OCI-LY7 (cell line): ENCODE measurements at regions not wholly inside any gene's neighbourhood (a gene's known extent, or its start where the extent isn't known, plus 50 kb on each side); places are given as distances from the start of the nearest gene placed in this dataset.

ENCODE experiments used
- EZH2phosphoT487 ChIP-seq: fragments of 200-600 bp; sonication (generic); IDR thresholded peaks from 2 replicates; pipeline ENCODE4 v1.6.1; 2018; ENCODE audit warnings: low read depth, borderline replicate concordance, mild to moderate bottlenecking, mixed run types, antibody characterized with exemption, low read length, moderate library complexity, mixed read lengths
- TF ChIP-seq, protein P1 (sequence below): fragments of 200-600 bp; sonication (generic); conservative IDR thresholded peaks from 2 replicates; pipeline ENCODE4 v1.5.1; 2014; ENCODE audit warnings: mild to moderate bottlenecking, antibody characterized with exemption, low read length, moderate library complexity, mixed read lengths

DNA sequence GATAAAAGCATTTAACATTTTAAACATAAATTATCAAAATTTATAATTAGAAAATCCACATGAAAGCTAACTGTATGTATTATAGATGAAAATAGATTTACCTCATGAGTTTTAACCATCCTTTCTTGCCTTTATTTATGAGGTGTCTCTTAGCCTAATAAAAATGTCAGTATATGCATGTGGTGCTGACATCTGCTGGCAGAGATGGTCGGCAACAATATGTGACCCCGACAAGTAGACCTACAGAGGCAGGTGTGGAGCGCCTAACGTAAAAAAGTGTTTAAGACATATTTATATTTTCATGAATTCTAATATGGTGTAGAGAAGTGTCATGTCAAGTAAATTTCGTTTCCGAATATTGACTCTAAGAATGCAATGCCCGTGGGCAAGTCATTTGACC is 149.0 kb upstream of the FUT9 start:
- TF ChIP-seq, protein P1, sequence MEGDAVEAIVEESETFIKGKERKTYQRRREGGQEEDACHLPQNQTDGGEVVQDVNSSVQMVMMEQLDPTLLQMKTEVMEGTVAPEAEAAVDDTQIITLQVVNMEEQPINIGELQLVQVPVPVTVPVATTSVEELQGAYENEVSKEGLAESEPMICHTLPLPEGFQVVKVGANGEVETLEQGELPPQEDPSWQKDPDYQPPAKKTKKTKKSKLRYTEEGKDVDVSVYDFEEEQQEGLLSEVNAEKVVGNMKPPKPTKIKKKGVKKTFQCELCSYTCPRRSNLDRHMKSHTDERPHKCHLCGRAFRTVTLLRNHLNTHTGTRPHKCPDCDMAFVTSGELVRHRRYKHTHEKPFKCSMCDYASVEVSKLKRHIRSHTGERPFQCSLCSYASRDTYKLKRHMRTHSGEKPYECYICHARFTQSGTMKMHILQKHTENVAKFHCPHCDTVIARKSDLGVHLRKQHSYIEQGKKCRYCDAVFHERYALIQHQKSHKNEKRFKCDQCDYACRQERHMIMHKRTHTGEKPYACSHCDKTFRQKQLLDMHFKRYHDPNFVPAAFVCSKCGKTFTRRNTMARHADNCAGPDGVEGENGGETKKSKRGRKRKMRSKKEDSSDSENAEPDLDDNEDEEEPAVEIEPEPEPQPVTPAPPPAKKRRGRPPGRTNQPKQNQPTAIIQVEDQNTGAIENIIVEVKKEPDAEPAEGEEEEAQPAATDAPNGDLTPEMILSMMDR = peak; percentile 72
- no peak for TF ChIP-seq EZH2phosphoT487
